ENCODE measurements at regions not wholly inside any gene's neighbourhood (a gene's known extent, or its start where the extent isn't known, plus 50 kb on each side); places are given as distances from the start of the nearest gene placed in this dataset.

- TF ChIP-seq CTCF (IDR thresholded peaks at IDR 0.05; ENCODE audit: insufficient read depth, low read length): no peak
- TF ChIP-seq REST (IDR thresholded peaks at IDR 0.05; ENCODE audit: insufficient replicate concordance, low read depth): no peak
- no peak for TF ChIP-seq POLR2AphosphoS5 (IDR thresholded peaks at IDR 0.05; ENCODE audit: low read depth)
- TF ChIP-seq GABPA (IDR thresholded peaks at IDR 0.05; ENCODE audit: low read depth): no peak
- TF ChIP-seq SPI1 (IDR thresholded peaks at IDR 0.05; ENCODE audit: borderline replicate concordance, low read depth): no peak
These were observed 66.6 kb upstream of the LAPTM4A start for GRCh38 chr2:20118051-20118450.
